HCT116 (cell line): ENCODE measurements at regions not wholly inside any gene's neighbourhood (a gene's known extent, or its start where the extent isn't known, plus 50 kb on each side); places are given as distances from the start of the nearest gene placed in this dataset.

Source experiments
- EZH2 ChIP-seq: fragments of 200-600 bp; sonication (generic); IDR thresholded peaks from 2 replicates; pipeline ENCODE4 v1.6.1; 2017; ENCODE audit warnings: antibody characterized with exemption, mixed run types
- POLR2A ChIP-seq: IDR thresholded peaks from 2 replicates; pipeline ENCODE4 v1.7.0; 2011; ENCODE audit warnings: borderline replicate concordance; ENCODE audit not compliant: insufficient read depth, insufficient read length; ENCODE audit errors: extremely low read depth
- TCF7L2 ChIP-seq: IDR thresholded peaks from 2 replicates; pipeline ENCODE4 v1.7.0; 2011; ENCODE audit warnings: borderline replicate concordance, inconsistent platforms; ENCODE audit not compliant: insufficient read depth, insufficient read length; ENCODE audit errors: extremely low read depth

DNA sequence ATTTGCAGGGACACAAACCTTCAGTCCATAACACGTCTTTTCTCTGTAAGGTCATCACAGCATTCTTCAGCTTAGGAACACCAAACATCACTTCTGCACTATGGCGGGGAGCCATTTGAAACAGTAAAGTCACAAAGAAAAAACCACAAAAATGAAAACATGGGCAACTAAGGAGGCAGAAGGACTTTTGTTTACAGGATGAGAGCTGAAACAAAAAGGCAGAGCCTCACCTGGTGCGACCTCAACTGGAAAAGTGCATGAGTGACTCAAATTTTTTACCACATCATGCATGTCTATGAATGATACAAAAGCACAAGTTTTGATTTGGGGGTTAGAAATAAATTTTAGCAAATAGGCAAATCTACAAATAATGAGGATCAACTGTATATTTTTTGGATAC, 68.2 kb upstream of the TNFAIP3 start:
- TF ChIP-seq POLR2A (no peak), EZH2 (no peak), TCF7L2 (no peak)
